HG03139 (cell line): ENCODE measurements at regions not wholly inside any gene's neighbourhood (a gene's known extent, or its start where the extent isn't known, plus 50 kb on each side); places are given as distances from the start of the nearest gene placed in this dataset.
"Not testable (repeated sequence)": the region's sequence is repeated elsewhere in the genome, so short reads cannot be mapped to it uniquely, and the experiment has no call there.

ENCODE experiments used
- ATAC-seq: cut with Tn5 transposase; IDR thresholded peaks from one replicate; pipeline ENCODE4 v1.9.1; 2021; ENCODE audit not compliant: unreplicated experiment

- no peak for ATAC-seq
Measured at GRCh38 chr11:41519696-41520095, 60.2 kb upstream of the LRRC4C start.

- no peak for ATAC-seq
Measured at GRCh38 chr11:41522391-41522790, 62.9 kb upstream of the LRRC4C start.

DNA sequence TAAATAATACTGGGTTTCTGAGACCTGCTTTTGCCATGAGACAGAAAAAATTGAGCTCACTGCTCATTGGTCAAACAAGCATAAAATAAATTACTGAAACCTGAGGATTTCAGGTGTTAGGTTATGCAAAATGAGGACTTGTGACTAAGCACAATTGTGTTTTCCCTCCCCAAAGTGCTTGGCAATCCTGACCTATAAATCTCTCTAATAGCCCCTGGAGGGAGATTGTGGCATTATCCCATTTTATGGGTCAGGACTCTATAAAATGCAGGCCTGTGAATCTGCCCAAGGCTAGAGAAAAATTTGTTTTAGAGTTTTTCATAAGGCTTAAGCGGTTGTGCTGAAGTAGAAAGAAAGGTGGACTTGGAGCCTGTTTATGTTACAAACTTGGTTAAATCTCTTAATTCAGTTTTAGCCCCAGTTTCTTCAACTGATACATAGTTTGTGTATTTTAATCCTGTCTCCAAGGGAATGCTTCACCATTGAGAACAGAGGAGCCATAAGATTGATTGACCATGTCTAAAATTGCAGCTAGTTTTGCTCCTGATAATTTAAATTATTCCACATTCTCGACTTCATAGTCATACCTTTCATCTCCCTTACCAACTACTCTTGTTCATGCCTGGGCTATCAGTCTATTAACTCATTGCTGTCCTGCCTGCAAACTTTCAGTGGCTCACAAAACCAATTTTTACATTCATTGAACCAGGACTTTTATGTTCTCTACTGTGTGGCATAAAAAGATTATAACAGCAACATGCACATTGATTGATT lies 63.6 kb upstream of the LRRC4C start:
- ATAC-seq: no peak

DNA sequence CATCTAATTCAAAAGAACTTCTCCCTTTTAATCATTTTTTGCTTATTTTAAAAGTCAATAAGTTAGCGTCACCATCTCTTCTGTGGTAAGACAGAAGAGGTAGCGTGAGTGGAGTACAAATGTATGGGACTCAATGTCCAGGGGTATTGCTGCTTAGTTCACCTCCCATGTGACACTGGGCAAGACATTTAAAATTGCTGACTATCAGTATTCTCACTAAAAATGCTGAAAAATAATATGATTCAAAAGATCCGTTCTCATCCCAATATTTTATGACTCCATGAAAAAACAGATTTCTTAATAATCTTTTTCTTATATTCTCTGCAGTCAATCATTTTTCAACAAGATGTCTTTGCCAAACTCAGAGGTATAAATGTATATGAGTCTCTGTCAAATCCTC lies 68.1 kb upstream of the LRRC4C start:
- no peak for ATAC-seq

- ATAC-seq: no peak
Measured at GRCh38 chr11:41532413-41532812, 73.0 kb upstream of the LRRC4C start.

DNA sequence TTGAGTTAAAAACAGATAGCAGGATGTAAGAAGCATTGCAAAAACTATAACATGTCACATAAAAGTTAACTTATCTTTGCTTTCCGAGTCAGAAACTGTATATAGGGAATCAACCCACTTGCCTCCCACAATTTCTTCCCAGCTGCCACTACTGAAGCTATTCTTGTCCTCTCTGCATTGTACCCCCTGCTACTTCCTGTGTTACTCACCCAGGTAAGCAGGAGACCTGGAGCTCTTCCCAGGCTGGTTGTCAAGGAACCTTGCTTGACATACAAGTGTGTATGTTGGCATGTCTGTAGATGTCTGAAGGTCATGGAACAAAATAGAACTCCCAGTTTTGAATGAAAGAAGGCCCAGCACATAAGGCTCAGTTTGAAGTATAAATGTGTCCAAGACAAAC lies 74.3 kb upstream of the LRRC4C start:
- no peak for ATAC-seq

DNA sequence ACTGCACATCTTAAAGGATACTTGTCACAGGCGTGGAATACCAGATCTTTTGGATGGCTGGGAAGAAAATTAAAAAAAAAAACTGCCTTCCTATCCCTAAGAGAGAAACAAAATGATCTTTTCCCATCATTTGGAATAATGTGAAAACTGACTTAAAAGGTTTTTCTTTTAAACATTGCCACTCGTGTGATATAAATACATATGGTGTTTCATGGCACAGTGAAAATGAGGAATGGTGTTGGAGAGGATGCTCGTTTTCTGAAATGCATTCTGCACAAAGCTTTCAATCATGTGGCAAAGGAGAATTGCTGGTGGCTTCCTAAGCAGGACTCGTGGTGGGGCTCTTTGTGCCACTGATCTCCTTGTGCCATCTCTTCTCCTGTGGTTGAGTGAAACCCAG lies 74.9 kb upstream of the LRRC4C start:
- ATAC-seq: no peak

DNA sequence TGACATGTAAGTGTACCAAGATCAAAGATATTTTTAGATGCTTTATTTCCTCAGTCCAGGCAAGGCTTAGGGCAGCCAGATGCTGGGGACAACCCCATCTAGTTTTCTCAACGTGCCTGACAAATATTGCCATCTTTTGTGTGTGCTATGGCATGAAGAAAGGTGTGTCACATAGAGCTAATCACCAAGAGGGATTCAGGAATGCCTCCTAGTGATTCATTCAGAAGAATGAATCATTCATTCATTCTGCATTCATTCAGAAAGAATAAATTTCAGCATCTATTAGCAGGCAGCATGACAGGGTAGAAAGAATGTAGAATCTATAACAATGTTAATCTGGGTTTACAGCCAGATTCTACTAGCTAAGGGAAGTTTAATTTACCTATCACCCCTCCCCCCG lies 75.4 kb upstream of the LRRC4C start:
- no peak for ATAC-seq

DNA sequence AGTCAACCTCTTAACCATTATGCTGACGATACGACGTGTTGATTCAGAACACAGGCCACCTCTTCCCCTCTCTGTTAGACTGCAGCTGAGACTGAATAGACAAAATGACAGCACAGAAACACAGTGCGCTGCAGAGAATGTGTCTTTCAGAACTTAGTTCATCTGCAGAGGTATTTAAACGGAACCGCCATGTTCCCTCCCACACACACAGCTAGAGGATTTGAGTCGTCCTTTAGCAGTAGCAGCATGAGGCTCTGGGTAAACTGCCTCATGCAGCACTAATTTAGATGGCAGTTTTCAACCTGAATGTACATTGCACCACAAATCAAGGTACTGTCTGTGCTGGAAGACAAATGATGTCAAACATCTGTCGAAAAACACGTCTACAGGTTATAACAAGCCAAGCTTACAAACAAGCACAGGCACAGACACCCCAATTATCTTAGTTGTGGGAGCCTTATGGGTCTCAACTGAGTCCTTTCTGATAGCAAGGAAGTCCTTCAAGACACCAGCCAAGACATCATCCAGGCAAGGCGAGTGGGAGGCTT lies 76.6 kb upstream of the LRRC4C start:
- ATAC-seq: no peak

DNA sequence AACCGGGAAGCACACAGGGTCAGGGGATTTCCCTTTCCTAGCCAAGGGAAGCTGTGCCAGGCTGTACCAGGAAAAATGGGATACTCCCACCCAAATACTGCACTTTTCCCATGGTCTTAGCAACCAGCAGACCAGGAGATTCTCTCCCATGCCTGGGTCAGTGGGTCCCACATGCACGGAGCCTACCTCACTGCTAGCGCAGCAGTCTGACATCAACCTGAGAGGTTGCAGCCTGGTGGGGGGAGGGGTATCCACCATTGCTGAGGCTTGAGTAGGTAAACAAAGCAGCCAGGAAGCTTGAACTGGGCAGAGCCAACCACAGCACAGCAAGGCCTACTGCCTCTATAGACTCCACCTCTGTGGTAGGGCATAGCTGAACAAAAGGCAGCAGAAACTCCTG lies 85.5 kb upstream of the LRRC4C start:
- not testable (repeated sequence) for ATAC-seq

DNA sequence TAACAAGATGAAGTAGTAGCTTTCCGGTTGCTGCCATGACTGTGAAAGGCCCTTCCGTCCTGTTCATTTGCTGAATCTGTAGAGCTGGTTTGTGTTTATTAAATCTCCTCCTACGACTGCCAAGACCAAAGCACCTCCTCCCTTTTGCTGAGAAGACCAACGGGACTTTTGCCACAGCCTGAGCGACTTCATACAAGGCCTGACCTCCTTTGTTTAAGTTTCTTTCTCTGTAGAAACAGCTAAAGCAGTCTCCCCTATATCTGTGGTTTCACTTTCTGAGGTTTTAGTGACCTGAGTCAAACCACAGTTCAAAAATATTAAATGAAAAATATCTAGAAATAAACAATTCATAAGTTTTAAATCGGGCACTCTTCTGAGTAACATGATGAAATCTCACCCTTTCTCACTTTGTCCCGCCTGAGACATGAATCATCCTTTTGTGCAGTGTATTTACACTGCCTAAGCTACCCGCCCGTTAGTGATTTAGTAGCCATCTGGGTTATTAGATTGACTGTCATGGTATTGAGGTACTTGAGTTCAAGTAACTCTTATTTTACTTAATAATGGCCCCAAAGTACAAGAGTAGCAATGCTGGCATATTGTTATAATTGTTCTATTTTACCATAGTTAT lies 119.1 kb upstream of the LRRC4C start:
- no peak for ATAC-seq

GRCh38 chr11:41579546-41579945 lies 120.1 kb upstream of the LRRC4C start:
- ATAC-seq: no peak

GRCh38 chr11:41609511-41609910 lies 150.1 kb upstream of the LRRC4C start:
- no peak for ATAC-seq

- no peak for ATAC-seq
Measured at GRCh38 chr11:41612415-41612814, 153.0 kb upstream of the LRRC4C start.

- no peak for ATAC-seq
Measured at GRCh38 chr11:41613326-41613725, 153.9 kb upstream of the LRRC4C start.

GRCh38 chr11:41622707-41623359 lies 163.4 kb upstream of the LRRC4C start:
- ATAC-seq: no peak

GRCh38 chr11:41659985-41660384 lies 200.5 kb upstream of the LRRC4C start:
- ATAC-seq: no peak

- ATAC-seq: no peak
Measured at GRCh38 chr11:41660585-41660984, 201.1 kb upstream of the LRRC4C start.

GRCh38 chr11:41665441-41666360 lies 206.2 kb upstream of the LRRC4C start:
- no peak for ATAC-seq

GRCh38 chr11:41666951-41667653 lies 207.7 kb upstream of the LRRC4C start:
- no peak for ATAC-seq
